NCI-H187 treated with DMSO at 0.1 percent for 48 hours (cell line): ENCODE measurements at regions not wholly inside any gene's neighbourhood (a gene's known extent, or its start where the extent isn't known, plus 50 kb on each side); places are given as distances from the start of the nearest gene placed in this dataset.
"Not testable (repeated sequence)": the region's sequence is repeated elsewhere in the genome, so short reads cannot be mapped to it uniquely, and the experiment has no call there.

Experiments
- DNase-seq: peaks from one replicate; lab custom pipeline; 2025; lab: John Stamatoyannopoulos, UW

GRCh38 chr22:22057617-22058378 lies 75.2 kb upstream of the TOP3B start:
- DNase-seq: no peak

GRCh38 chr22:22056809-22057594 lies 74.4 kb upstream of the TOP3B start:
- DNase-seq: not testable (repeated sequence)

DNA sequence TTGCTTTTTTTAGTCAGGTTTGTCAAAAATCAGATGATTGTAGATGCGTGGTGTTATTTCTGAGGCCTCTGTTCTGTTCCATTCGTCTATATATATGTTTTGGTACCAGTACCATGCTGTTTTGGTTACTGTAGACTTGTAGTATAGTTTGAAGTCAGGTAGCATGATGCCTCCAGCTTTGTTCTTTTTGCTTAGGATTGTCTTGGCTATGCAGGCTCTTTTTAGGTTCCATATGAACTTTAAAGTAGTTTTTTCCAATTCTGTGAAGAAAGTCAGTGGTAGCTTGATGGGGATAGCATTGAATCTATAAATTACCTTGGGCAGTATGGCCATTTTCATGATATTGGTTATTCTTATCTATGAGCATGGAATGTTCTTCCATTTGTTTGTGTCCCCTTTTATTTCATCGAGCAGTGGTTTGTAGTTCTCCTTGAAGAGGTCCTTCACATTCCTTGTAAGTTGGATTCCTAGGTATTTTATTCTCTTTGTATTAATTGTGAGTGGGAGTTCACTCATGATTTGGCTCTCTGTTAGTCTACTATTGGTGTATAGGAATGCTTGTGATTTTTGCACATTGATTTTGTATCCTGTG lies 70.1 kb upstream of the TOP3B start:
- not testable (repeated sequence) for DNase-seq

- DNase-seq: not testable (repeated sequence)
Measured at GRCh38 chr22:22051032-22051431, 68.4 kb upstream of the TOP3B start.

- no peak for DNase-seq
Measured at GRCh38 chr22:22050141-22050775, 67.7 kb upstream of the TOP3B start.

DNA sequence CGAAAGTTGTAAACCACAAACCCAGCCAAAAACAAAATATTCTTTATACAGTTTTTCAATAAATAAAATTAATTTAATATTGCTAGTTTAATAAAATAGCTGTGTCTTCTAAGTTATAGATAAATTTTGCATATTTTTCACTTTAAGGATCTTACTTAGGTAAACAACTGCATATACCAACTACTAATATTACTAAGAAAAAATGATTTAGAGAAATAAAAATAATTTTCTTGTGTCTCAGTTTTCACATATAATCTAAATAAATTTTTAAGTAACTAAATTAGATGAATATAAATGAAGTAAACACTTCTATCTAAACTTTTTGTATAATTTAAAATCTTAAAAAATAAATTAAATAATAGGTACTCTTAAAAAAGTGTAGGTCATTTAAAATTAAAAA lies 67.1 kb upstream of the TOP3B start:
- DNase-seq: no peak

GRCh38 chr22:22048981-22049531 lies 66.5 kb upstream of the TOP3B start:
- DNase-seq: no peak

DNA sequence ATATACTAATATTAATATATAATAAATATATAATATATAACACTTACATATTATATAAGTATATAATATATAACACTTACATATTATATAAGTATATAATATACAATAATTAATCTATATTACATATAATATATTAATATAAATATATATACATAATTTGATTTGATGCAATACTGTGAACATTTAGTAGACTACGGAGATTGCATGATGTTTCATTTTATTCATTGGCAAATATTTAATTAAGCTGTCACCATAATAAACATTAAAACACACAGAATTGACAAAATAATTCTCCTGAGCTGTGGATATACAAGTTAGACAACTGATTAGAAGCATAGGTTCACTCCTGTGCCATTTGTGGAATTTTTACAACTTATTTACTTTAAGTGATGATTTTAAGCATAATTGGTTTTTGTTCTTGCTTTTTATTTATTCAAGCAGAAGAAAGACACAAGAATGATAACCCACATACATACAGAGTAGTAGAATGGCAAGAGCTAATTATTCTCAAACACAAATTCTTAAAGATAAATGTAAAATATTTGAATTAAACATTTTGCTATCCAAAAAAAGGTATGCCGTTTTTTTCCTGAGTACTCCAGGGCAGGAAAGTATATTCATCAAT lies 65.8 kb upstream of the TOP3B start:
- DNase-seq: no peak

GRCh38 chr22:22047776-22048175 lies 65.2 kb upstream of the TOP3B start:
- DNase-seq: no peak

DNA sequence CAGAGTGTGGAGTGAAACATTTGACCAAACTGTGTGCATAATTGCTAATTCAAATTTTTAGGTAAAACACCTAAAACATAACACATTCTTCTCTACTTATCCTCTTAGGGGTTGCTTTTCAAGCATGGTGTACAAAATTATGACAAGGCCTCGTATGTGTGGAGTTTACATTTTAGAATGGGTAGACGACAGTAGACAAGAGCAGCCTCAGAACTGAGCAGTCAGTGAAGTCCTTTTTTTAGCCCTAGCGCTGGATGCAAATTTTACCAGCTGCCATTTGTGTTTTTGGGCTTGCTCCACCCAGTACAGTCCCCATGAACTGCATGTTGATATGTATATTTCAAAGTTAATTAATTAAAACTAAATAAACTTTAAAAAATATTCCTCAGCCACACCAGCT lies 64.7 kb upstream of the TOP3B start:
- DNase-seq: no peak

DNA sequence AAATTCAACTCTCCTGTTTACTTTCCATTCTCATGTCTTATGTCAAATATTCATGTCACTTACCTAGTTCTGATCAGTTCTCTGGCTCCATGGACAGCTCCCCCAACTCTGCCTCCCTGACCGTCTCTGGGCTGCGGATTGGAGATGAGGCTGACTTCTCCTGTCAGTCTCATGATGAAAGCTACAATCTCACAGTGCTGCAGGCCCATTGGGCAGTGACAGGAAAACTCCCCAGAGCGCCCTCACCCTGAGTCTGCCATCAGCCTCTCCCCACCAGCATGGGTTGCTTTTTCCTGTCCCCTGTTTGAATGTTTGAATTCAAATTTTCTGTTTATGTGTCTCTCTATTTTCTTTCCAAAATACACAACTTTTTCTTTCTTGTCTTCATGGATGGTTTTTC lies 63.8 kb upstream of the TOP3B start:
- no peak for DNase-seq

- DNase-seq: no peak
Measured at GRCh38 chr22:22045571-22046335, 63.2 kb upstream of the TOP3B start.

DNA sequence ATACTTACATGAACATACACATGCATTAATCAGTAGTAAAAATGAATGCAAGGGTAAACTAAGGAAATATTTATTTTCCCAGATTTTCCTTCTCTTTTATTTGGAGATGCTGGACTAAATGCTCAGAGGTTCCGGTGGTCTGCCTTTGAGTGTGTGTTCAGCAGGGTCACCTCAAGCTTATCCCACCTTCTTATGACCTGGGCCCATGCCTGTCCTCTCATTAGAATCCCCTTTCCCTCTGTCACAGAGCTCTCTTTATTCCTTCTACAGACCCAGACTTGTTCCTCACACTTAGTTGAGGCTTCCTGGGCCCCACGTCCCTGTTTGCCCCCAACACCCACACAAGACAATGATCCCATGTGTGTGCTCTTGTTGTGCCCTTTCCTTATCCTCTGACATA lies 61.6 kb upstream of the TOP3B start:
- DNase-seq: no peak

DNA sequence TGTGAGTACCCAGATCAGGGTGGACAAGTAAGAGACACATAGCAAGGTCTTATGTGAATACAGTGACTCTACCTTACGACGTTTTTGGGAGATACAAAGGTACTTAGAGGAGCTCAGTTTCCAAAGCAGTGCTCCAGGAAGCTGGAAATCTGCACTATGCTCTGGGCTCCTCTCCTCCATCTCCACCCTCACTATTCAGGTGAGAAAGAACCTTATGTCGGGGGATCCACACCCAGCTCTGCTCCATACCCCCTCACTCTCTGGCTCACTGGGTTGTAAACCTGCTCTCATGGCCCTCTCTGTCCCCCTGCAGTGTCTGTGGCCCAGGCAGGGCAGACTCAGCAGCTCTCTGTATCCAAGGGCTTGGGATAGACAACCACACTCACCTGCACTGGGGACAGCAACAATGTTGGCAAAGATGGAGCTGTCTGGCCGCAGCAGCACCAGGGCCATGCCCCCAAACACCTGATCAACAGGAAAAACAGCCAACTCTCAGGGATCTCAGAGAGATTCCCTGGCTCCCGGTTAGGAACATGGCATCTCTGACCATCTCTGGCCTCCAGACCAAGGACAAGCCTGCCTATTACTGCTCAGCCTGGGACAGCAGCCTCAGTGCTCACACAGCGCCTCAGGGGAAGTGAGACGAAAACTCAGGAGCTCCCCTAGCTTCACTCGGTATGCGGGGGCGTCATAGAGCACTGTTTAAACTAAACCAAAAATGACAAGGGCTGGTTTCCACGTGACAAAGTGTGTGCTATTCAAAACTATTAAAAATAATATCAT lies 60.9 kb upstream of the TOP3B start:
- DNase-seq: no peak

DNA sequence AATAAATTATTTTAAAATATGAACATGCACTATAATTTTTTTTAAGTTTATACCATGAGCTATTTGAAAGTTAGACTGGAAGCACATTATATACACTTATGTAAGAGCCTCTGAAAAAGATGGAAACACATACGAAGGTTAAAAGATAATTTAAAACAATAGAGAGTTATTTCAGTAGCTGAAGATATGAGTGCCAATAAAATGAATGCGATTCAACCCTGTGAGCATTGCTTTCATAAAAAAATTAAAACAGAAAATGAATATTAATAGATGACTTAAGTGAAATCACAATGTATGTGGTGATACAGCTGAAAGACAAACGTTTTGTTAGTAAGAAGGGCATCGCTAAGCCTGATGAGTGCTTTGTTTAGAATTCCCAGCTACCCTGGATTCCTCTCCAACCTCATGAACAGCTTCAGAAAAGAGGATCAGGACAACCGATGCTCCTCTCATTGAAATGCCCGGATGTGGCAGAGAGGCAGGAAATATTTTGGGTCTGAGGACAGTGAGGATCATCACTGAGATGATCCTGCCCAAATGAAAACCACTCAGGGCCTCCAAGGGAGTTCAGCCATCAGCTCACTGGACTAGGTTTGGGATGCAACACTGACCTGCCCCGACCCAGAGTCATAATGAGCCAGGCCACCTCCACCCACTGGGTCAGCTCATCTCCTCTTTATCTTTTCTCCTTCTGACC lies 60.2 kb upstream of the TOP3B start:
- DNase-seq: no peak

- DNase-seq: no peak
Measured at GRCh38 chr22:22042009-22042408, 59.4 kb upstream of the TOP3B start.

DNA sequence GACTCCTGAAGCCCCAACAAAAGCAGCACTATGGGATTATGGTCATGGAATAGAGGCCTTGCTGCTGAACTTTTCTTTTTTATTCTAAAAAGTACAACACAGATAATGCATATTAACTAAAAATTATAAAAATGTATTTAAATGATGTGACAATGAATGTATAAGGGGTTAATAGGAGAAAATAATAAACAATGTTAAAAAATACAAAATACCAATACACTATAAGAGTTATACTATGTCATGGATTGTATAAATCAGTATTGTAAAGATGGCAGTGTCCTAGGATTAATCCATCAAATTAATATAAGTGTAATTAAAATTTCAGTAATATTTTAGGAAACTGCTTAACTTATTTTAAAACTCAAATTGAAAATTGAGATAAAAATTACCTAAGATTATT lies 58.3 kb upstream of the TOP3B start:
- DNase-seq: no peak

- DNase-seq: no peak
Measured at GRCh38 chr22:22040472-22040871, 57.9 kb upstream of the TOP3B start.

DNA sequence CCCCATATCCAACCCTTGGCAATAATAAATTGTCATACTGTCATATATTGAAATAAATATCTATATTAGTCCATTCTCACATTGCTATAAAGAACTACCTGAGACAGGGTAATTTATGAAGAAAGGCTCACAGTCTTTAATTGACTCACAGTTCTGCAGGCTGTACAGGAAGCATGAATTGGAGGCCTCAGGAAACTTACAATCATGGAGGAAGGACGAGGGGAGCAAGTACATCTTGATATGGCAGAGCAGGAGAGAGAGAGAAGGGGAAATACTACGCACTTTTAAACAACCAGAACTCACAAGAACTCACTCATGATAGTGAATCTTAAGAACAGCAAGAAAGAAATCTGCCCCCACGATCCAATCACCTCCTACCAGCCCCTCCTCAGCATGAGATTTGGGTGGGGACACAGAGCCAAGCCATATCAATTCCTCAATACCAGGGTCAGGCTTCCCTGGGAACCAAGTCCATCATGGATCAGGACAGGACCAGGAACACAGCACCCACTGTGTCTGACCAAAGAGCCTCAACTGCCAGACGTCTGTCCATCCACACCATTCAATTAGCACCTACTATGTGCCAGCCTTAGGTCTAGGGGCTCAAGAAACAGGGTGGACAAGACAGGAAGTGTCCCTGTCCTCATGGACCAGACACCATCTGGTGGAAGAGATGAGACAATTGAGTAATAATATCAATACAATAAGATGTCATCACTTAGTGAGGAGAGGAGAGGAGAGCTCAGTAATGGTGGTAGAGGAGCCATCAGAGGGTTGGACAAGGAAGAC lies 56.9 kb upstream of the TOP3B start:
- no peak for DNase-seq
